ENCODE measurements at regions not wholly inside any gene's neighbourhood (a gene's known extent, or its start where the extent isn't known, plus 50 kb on each side); places are given as distances from the start of the nearest gene placed in this dataset.
"Not testable (repeated sequence)": the region's sequence is repeated elsewhere in the genome, so short reads cannot be mapped to it uniquely, and the experiment has no call there.

DNA sequence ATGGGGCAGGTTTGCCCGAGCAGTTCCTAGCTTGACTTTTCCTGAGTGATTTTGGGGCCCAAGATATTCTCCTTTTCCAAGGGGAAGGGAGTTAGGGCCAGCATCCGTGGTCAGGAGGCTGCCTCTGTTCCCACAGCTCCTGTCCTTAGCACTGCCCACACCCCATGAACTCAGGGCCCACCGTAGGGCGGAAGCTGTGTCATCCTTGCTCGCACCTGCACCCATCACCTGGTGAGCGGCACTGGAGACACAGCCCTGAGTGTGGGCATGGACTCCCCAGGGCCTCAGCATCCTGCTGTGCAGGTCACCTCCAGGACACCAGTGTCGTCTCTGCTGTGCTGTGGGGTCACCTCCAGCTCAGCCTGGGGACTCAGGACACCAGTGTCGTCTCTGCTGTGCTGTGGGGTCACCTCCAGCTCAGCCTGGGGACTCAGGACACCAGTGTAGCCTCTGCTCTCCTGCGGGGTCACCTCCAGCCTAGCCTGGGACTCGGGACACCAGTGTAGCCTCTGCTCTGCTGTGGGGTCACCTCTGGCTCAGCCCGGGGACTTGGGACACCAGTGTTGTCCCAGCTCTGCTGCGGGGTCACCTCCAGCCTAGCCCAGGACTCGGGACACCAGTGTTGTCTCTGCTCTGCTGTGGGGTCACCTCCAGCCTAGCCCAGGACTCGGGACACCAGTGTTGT lies 322.9 kb downstream of the ADGRD1 start:
- WGBS, 2 donors = 60 to 88% methylated on average over 1 of the region's 14 CpGs
- Histone ChIP-seq H3K27ac (no peak overlapping the region), H3K4me3 (no peak overlapping the region), H3K9me3 (no peaks in the 10 kb centered on the region), H3K27me3 (peaks cover 0 to 28% (median 0%) of the 10 kb centered on the region in 4 donors), H3K4me1 (no peaks in the 10 kb centered on the region), H3K36me3 (no peaks in the 10 kb centered on the region)
- TF ChIP-seq POLR2A (IDR thresholded peaks at IDR 0.05) (no peak), CTCF (IDR thresholded peaks at IDR 0.05) (no peak)
- intact Hi-C loops (cut with DNase I) = no loop called here
- DNase-seq = no peak

DNA sequence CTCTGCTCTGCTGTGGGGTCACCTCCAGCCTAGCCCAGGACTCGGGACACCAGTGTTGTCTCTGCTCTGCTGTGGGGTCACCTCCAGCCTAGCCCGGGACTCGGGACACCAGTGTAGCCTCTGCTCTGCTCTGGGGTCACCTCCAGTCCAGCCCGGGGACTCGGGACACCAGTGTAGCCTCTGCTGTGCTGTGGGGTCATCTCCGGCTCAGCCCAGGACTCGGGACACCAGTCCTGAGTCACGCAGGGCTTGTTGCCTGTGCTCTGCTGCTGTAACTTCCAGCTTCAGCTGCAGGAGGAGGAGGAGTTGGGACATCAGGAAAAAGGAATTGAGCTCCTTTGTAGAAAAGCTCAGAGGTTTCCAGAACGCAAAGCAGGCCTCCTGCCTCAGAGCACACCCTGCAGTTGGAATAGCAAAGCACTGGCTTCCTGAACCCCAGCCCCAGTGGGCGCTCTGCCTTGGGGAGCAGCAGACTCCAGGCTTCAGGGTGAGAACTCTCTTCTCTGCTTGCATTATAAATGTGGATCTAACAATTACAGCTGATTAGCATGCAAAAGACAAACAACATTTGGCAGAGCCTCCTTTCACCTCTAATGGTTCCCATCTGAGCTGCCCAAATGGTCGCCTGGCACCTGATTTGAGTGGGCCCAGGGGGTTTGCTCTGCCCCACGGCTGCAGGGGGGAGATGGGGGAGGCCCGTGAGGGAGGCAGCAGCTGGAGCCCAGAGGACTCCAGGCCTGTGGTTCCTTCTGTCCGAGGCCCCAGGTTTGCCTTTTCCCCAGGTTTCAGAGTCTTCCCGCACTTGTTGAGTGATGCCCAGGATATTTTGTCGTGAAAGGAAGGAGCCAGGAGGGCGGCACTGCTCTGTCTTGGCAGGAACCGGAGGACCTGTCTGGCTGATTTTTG lies 323.7 kb downstream of the ADGRD1 start:
- DNase-seq; intact Hi-C loops (cut with DNase I): not testable (repeated sequence)
- 63 to 83% methylated on average over 4 to 9 of the region's 18 CpGs for WGBS, 2 donors

GRCh38 chr12:131278451-131279115 lies 324.9 kb downstream of the ADGRD1 start:
- H3K9me3 ChIP-seq; H3K27ac ChIP-seq; H3K4me1 ChIP-seq; H3K36me3 ChIP-seq; H3K4me3 ChIP-seq; intact Hi-C loops (cut with DNase I); DNase-seq: not testable (repeated sequence)
- H3K27me3 ChIP-seq = peaks cover 0 to 28% (median 0%) of the 10 kb centered on the region in 4 donors
- WGBS, 2 donors = 70 to 72% methylated on average over 3 to 9 of the region's 22 CpGs

More for the DNA sequence above, 323.7 kb downstream of the ADGRD1 start:
- H3K27me3 ChIP-seq = peaks cover 0 to 28% (median 0%) of the 10 kb centered on the region in 4 donors
- H3K27ac ChIP-seq, H3K36me3 ChIP-seq, H3K4me1 ChIP-seq, H3K4me3 ChIP-seq, H3K9me3 ChIP-seq: not testable (repeated sequence)

- DNase-seq = no peak
- intact Hi-C loops (cut with DNase I) = no loop called here
These were observed 325.7 kb downstream of the ADGRD1 start for GRCh38 chr12:131279281-131279921.

DNA sequence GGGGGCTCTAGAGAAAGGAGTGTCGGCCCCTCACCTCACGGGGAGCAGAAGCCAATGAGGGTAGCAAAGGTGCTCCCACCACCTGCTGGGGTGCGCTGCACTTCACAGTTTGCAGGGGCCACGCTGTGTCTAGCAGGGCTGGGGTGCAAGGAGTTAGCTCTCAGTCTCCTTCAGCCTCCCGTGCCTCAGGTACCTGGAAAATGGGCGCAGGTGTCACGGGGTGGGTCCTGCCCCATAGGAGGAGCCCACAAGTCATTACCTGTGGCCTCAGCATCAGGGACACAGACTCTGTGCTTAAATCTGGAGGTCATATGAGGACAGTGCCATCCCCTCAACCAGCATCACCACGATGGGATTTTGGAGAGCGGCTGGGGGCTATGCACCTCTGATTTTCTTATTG lies 326.7 kb downstream of the ADGRD1 start:
- intact Hi-C loops (cut with DNase I) = no loop called here
- DNase-seq = no peak
- no peaks in the 10 kb centered on the region for H3K4me1 ChIP-seq
- no peak overlapping the region for H3K4me3 ChIP-seq
- H3K36me3 ChIP-seq = no peaks in the 10 kb centered on the region
- H3K27me3 ChIP-seq = peaks cover 0 to 27% (median 0%) of the 10 kb centered on the region in 4 donors
- 60 to 71% methylated on average over 2 to 7 of the region's 9 CpGs for WGBS, 2 donors
- H3K27ac ChIP-seq = no peak overlapping the region
- TF ChIP-seq CTCF (IDR thresholded peaks at IDR 0.05) (no peak), POLR2A (IDR thresholded peaks at IDR 0.05) (no peak)
- H3K9me3 ChIP-seq = no peaks in the 10 kb centered on the region

More at GRCh38 chr12:131279281-131279921, 325.7 kb downstream of the ADGRD1 start:
- WGBS, 2 donors = 35 to 72% methylated on average over 4 of the region's 13 CpGs
- Histone ChIP-seq H3K27ac (no peak overlapping the region), H3K4me3 (no peak overlapping the region), H3K27me3 (peaks cover 0 to 28% (median 0%) of the 10 kb centered on the region in 4 donors), H3K4me1 (no peaks in the 10 kb centered on the region), H3K9me3 (no peaks in the 10 kb centered on the region), H3K36me3 (no peaks in the 10 kb centered on the region)
- TF ChIP-seq CTCF (IDR thresholded peaks at IDR 0.05) = no peak

All from esophagus squamous epithelium (tissue), 5 donors.